Mucosa of rectum (tissue), 2 donors: ENCODE measurements at regions not wholly inside any gene's neighbourhood (a gene's known extent, or its start where the extent isn't known, plus 50 kb on each side); places are given as distances from the start of the nearest gene placed in this dataset.
A peak's percentile ranks its signal among the peaks of the same experiment; 100 is the strongest.
"Not testable (repeated sequence)": the region's sequence is repeated elsewhere in the genome, so short reads cannot be mapped to it uniquely, and the experiment has no call there.

ENCODE experiments used
- H3K27ac ChIP-seq, 2 donors: one replicate each; pipeline ENCODE4 v1.7.0; 2013; ENCODE audit warnings: inconsistent platforms in 2 of 2, low read depth in 2 of 2, low read length in 2 of 2
- H3K27me3 ChIP-seq, 2 donors: one replicate each; pipeline ENCODE4 v1.7.0; 2013; ENCODE audit warnings: low read length in 2 of 2; ENCODE audit not compliant: control insufficient read depth in 2 of 2, insufficient read depth in 2 of 2
- H3K36me3 ChIP-seq, 2 donors: one replicate each; pipeline ENCODE4 v1.7.0; 2013; ENCODE audit warnings: low read length in 2 of 2; ENCODE audit not compliant: control insufficient read depth in 2 of 2, insufficient read depth in 2 of 2
- H3K4me1 ChIP-seq, 2 donors: one replicate each; pipeline ENCODE4 v1.7.0; 2013; ENCODE audit warnings: low read length in 2 of 2, mild to moderate bottlenecking in 1 of 2; ENCODE audit not compliant: control insufficient read depth in 2 of 2, insufficient read depth in 2 of 2
- H3K4me3 ChIP-seq, 2 donors: one replicate each; pipeline ENCODE4 v1.7.0; 2013; ENCODE audit warnings: low read length in 2 of 2
- H3K9ac ChIP-seq, 2 donors: one replicate each; pipeline ENCODE4 v1.7.0; 2013; ENCODE audit warnings: low read length in 2 of 2, low read depth in 1 of 2, mild to moderate bottlenecking in 1 of 2
- H3K9me3 ChIP-seq, 2 donors: one replicate each; pipeline ENCODE4 v1.7.0; 2013; ENCODE audit warnings: low read length in 2 of 2; ENCODE audit not compliant: control insufficient read depth in 2 of 2
- donor health status: healthy.
- donor health status: Normal muscosa, but diverticular disease.

DNA sequence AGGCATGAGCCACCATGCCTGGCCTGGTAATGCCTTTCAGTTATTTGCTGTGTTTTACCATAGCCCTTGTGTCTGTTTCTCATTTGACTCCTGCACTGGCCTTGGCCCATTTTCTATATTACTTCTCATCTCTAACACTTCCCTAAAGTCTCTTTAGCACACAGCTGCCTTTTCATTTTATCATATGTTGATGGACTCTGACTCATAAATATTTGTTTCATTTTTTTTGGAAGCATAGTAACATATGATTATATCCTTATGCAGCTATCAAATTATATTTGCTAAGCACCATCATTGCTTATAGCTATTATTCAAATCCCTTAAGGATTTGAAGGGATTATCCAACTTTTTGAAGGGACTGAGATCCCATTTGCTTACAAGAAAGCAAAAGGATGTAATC, 320.3 kb downstream of the GPD2 start:
- no peak overlapping the region for H3K9ac ChIP-seq
- no peaks in the 10 kb centered on the region for H3K9me3 ChIP-seq
- H3K27ac ChIP-seq, result no peak overlapping the region
- H3K36me3 ChIP-seq, result no peaks in the 10 kb centered on the region
- H3K4me1 ChIP-seq, result no peaks in the 10 kb centered on the region
- no peaks in the 10 kb centered on the region for H3K27me3 ChIP-seq
- no peak overlapping the region for H3K4me3 ChIP-seq

DNA sequence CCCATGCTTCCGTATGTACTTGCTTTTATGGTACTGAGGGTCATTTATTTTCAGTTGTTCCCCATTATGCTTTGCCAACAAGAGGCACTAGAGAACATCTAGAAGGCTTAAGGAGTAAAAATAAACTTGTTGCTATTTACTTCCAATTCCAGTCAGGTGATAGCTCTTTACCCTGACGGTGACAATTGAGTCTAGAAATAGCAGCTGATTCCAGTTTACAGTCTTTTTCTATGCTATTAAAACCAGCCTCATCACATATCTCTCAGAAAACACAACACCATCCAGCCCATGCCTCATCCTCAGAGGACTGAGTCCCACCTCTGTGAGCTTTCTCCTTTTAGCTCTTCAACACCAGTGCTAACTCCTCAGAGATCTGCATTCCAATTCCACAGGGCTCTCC, 327.0 kb downstream of the GPD2 start:
- Histone ChIP-seq H3K9me3 (no peaks in the 10 kb centered on the region), H3K9ac (no peak overlapping the region)

DNA sequence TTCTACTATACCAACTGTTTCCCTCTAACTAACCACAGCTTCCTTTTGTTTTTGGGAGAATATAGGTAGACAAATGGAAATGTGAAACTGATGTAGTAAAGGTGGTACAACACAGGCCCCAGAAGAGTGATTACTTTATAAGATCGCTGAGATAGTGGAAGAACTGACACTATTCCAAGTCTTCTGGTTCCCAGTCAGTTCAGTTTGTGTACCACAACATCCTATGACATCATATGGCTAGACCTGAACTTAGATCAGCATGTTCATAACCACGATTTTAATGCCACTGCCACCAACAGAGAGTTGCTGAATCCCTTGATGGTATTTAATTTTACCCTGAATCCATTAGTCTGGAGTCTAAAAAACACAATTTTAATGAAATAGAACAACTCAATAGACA, 328.9 kb downstream of the GPD2 start:
- Histone ChIP-seq H3K4me3 (no peak overlapping the region), H3K4me1 (no peaks in the 10 kb centered on the region), H3K9me3 (no peaks in the 10 kb centered on the region), H3K27me3 (no peaks in the 10 kb centered on the region), H3K9ac (no peak overlapping the region), H3K36me3 (no peaks in the 10 kb centered on the region), H3K27ac (no peak overlapping the region)

More for the DNA sequence above, 327.0 kb downstream of the GPD2 start:
- Histone ChIP-seq H3K4me1 (no peaks in the 10 kb centered on the region), H3K27me3 (no peaks in the 10 kb centered on the region), H3K36me3 (no peaks in the 10 kb centered on the region), H3K27ac (no peak overlapping the region), H3K4me3 (no peak overlapping the region)

DNA sequence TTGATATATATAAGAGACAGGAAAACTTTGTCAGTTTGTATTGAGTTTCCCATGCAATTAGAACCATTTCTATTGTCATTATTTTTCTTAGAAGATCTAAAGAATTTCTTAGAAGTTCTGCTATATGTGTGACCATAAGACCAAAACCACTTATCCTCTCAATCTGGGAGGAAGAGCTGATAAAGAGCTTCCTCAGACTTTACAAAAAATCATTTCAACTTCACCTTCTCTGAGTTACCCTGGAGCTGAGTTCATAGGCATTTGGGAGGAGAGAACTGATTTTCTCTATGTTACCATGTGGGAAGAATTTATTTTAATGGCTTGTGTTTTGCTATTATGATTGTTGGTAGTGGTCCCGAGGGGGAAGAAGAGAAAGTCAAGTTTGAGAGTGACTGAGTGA, 329.3 kb downstream of the GPD2 start:
- Histone ChIP-seq H3K9me3 (no peaks in the 10 kb centered on the region), H3K27me3 (no peaks in the 10 kb centered on the region), H3K9ac (no peak overlapping the region), H3K36me3 (no peaks in the 10 kb centered on the region), H3K4me3 (no peak overlapping the region), H3K27ac (no peak overlapping the region), H3K4me1 (no peaks in the 10 kb centered on the region)

DNA sequence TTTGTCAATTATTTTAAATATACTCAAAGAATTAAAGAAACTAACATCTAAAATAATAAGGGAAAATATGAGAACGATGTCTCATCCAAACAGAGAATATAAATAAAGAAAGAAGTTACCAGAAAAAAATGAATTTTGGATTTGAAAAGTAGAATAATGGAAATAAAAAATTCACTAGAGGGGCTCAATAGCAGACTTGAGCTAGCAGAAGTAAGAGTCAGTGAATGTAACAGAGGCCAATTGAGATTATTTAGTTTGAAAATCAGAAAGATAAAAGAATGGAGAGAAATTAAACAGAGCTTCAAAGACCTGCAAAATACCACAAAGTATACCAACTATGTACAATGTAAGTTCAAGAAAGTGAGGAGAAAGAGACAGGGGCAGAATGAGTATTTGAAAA, 333.6 kb downstream of the GPD2 start:
- Histone ChIP-seq H3K27me3 (no peaks in the 10 kb centered on the region), H3K9ac (no peak overlapping the region), H3K36me3 (no peaks in the 10 kb centered on the region), H3K4me1 (no peaks in the 10 kb centered on the region), H3K27ac (no peak overlapping the region), H3K9me3 (no peaks in the 10 kb centered on the region), H3K4me3 (no peak overlapping the region)

DNA sequence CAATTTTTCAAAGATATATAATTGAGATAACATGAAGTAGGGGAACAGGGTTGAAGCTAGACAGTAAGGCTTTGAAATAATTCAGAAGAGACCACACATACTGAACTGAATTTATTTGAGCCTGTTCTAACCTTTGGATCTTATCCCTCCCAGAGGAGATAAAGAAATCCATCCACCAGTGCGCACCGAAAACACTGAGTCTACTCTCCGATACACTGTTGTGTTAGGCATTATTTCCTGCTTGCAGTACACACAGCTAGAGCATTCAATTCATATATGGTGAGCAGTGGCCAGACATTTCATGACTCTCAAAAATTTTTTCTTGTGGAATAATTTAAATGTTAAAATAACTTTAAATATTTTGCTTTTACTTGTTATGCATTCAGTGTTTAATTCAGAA, 342.7 kb downstream of the GPD2 start:
- H3K4me3 ChIP-seq, result no peak overlapping the region
- H3K27me3 ChIP-seq, result no peaks in the 10 kb centered on the region
- no peaks in the 10 kb centered on the region for H3K9me3 ChIP-seq
- no peak overlapping the region for H3K27ac ChIP-seq
- H3K9ac ChIP-seq, result no peak overlapping the region
- no peaks in the 10 kb centered on the region for H3K36me3 ChIP-seq
- H3K4me1 ChIP-seq, result peaks cover 0 to 17% of the 10 kb centered on the region in 2 donors

DNA sequence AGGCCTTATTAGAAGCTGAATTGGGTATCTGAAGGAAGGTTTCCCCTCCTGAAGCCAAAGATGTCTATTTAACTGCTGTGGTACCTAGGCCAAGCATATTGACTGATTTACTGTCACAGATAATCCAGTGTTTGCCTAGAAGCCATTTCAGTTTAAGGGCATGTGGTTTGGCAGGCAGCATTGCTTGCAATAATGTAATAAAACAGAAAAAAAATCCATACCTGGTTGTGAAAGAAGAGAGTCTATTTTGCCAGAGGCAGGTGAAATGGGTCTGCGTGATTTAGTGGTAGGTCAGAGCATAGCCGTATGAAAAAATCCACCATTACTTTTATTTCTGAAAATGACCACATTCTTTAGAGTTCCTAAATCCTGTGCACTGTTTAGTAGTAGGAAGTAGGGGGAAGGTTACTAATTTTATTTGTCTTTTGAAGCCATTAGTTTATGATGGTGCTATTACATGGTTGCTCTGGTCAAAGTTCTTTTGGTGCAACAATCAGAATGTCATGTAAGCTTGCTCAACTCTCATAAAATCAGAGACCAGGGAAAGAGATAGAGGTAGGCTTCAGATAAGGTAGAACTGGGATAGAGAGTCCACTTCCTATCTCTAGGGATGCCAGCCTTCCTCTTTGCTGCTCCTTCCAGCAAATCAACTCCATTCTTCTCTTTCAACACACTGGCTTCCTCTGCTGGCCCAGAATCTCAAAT, 343.4 kb downstream of the GPD2 start:
- Histone ChIP-seq H3K4me1 (peaks cover 0 to 24% of the 10 kb centered on the region in 2 donors), H3K9me3 (no peaks in the 10 kb centered on the region), H3K4me3 (peak overlapping the region; percentile 46 to 48), H3K27ac (peak overlapping the region; percentile 43 to 55), H3K9ac (no peak overlapping the region), H3K36me3 (no peaks in the 10 kb centered on the region), H3K27me3 (no peaks in the 10 kb centered on the region)

DNA sequence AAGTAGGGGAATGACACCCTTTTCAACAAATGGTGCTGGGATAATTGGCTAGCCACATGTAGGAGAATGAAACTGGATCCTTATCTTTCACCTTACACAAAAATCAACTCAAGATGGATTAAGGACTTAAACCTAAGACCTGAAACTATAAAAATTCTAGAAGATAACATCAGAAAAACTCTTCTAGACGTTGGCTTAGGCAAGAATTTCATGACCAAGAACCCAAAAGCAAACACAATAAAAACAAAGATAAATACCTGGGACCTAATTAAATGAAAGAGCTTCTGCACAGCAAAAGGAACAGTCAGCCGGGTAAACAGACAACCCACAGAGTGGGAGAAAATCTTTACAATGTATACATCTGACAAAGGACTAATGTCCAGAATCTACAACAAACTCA, 345.5 kb downstream of the GPD2 start:
- not testable (repeated sequence) for H3K27ac ChIP-seq, H3K9me3 ChIP-seq, H3K9ac ChIP-seq, H3K4me3 ChIP-seq, H3K36me3 ChIP-seq, H3K27me3 ChIP-seq
- H3K4me1 ChIP-seq, result peaks cover 0 to 25% of the 10 kb centered on the region in 2 donors

DNA sequence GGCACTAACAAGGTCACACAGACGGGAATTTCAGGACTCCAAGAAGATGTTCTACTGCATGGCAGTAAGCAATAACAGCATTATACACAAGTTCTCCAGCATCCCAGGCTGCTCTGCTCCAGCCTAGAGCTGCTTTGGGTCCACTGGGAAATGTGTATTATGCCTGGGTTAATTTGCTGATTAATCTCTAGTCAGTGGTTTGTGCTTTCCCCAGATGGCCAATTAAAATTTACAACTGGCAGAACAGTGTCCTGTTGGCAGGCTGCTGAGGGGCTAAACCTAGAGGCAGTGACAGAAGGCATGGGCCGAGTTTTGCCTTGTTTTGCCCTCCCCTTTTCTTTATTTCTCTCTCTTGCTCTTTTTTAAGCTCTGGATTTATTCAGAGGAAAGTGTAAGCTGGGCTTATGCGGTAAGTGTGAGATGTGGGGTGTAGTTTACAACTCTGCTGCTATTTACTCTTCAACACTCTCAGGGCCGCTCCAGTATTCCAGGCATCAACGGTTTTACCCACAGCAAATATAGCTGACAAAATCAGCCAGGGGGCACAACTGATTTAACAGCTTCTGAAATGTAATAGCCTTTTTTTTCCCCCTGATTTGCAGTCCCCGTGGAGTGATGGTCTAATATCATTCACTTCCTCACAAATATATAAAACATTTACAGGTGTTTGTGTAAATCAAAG, 348.0 kb downstream of the GPD2 start:
- no peaks in the 10 kb centered on the region for H3K27me3 ChIP-seq
- no peak overlapping the region for H3K27ac ChIP-seq
- no peak overlapping the region for H3K4me3 ChIP-seq
- H3K36me3 ChIP-seq, result no peaks in the 10 kb centered on the region
- H3K9me3 ChIP-seq, result no peaks in the 10 kb centered on the region
- H3K4me1 ChIP-seq, result peaks cover 0 to 22% of the 10 kb centered on the region in 2 donors
- no peak overlapping the region for H3K9ac ChIP-seq

DNA sequence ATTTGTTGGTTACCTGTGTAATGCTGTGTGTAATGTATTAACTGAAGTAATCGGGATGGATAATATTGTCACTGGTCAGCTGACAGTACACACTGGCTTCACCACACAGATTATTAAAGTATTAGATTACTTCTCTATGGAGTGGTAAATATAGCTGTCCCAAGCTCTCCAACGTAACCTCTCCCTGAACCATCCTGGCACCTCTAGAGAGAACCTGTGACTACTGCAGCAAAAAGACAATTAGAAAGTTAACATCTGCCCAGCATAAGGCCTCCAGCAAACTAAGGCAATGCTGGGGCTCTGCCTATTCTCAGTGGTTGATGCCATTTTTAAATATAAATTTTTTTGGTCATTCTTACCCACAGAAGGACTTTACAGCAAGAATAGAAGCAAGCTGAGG, 351.3 kb downstream of the GPD2 start:
- Histone ChIP-seq H3K36me3 (no peaks in the 10 kb centered on the region), H3K9ac (no peak overlapping the region), H3K4me1 (peaks cover 0 to 10% of the 10 kb centered on the region in 2 donors), H3K4me3 (no peak overlapping the region), H3K27ac (no peak overlapping the region), H3K27me3 (no peaks in the 10 kb centered on the region), H3K9me3 (no peaks in the 10 kb centered on the region)
